ENCODE measurements at regions not wholly inside any gene's neighbourhood (a gene's known extent, or its start where the extent isn't known, plus 50 kb on each side); places are given as distances from the start of the nearest gene placed in this dataset.

DNA sequence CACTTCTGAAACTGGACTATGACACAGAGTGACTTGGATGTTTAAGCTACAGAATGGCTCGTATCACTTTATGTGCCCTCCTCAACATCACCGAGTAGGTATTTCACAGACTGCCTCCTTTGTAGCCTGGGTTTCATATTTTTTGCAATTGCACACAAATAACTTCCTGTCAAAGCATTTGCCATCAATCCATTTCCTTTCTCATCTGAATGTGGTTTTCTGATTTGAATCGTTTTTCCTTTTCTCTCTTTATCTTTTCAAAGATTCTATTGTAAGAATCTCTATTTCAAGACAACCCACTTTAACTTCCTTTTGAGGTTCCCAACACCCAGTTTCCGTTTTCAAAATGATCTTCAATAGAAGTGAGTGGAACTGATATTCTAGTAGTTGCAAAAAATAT is 563.8 kb upstream of the ARRDC3 start:
- no peaks in the 10 kb centered on the region for H3K9me2 ChIP-seq (replicated peaks; ENCODE audit: low read depth, low read length)
- H2AFZ ChIP-seq (ENCODE audit: low read length): no peak overlapping the region
- H3K9me3 ChIP-seq (ENCODE audit: insufficient read depth, low read depth, low read length): no peaks in the 10 kb centered on the region
- H3K4me3 ChIP-seq (ENCODE audit: low read length, poor library complexity, severe bottlenecking): no peak overlapping the region
- no peaks in the 10 kb centered on the region for H3F3A ChIP-seq (ENCODE audit: low read depth)
- H3K4me1 ChIP-seq (ENCODE audit: insufficient read depth, low read length, poor library complexity, severe bottlenecking): no peaks in the 10 kb centered on the region
- no peak overlapping the region for H3K9ac ChIP-seq (ENCODE audit: low read depth, low read length, poor library complexity, severe bottlenecking)
- no peaks in the 10 kb centered on the region for H3K79me2 ChIP-seq (ENCODE audit: insufficient read depth, low read length)
- H3K27me3 ChIP-seq (ENCODE audit: insufficient read depth, low read length, poor library complexity, severe bottlenecking): no peaks in the 10 kb centered on the region
- H3K36me3 ChIP-seq (ENCODE audit: insufficient read depth, low read length): no peaks in the 10 kb centered on the region
- no peaks in the 10 kb centered on the region for H4K20me1 ChIP-seq (ENCODE audit: insufficient read depth, low read length, poor library complexity, severe bottlenecking)
- H3K4me2 ChIP-seq (ENCODE audit: low read depth, low read length, poor library complexity, severe bottlenecking): no peak overlapping the region
- no peak for TF ChIP-seq EZH2phosphoT487 (IDR thresholded peaks at IDR 0.05; ENCODE audit: borderline replicate concordance)
- TF ChIP-seq, protein P1, sequence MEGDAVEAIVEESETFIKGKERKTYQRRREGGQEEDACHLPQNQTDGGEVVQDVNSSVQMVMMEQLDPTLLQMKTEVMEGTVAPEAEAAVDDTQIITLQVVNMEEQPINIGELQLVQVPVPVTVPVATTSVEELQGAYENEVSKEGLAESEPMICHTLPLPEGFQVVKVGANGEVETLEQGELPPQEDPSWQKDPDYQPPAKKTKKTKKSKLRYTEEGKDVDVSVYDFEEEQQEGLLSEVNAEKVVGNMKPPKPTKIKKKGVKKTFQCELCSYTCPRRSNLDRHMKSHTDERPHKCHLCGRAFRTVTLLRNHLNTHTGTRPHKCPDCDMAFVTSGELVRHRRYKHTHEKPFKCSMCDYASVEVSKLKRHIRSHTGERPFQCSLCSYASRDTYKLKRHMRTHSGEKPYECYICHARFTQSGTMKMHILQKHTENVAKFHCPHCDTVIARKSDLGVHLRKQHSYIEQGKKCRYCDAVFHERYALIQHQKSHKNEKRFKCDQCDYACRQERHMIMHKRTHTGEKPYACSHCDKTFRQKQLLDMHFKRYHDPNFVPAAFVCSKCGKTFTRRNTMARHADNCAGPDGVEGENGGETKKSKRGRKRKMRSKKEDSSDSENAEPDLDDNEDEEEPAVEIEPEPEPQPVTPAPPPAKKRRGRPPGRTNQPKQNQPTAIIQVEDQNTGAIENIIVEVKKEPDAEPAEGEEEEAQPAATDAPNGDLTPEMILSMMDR (conservative IDR thresholded peaks at IDR 0.05; ENCODE audit: low read length): no peak

DNA sequence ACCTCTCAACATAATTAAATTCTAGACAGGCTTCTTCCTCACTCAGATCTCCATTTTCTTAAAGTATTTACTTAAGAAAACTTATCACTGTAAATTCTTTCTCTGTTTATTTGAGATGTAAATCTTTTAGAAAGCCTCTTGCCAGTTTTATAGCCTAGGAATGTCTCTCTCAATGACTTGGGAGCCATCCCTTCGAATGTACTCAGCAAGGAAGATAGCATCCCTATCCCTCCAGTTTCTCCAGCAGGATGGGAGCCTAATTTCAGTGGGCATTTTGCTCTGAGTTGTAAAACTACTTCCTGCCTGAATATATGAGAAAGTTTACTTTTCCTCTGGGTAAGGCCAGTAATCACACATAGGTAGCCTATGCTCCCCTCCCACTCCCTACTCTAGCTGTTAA is 558.5 kb upstream of the ARRDC3 start:
- Histone ChIP-seq H3K9me3 (ENCODE audit: insufficient read depth, low read depth, low read length) (no peaks in the 10 kb centered on the region), H3F3A (ENCODE audit: low read depth) (no peaks in the 10 kb centered on the region), H2AFZ (ENCODE audit: low read length) (no peak overlapping the region), H3K4me3 (ENCODE audit: low read length, poor library complexity, severe bottlenecking) (no peak overlapping the region), H3K4me2 (ENCODE audit: low read depth, low read length, poor library complexity, severe bottlenecking) (no peak overlapping the region), H3K9ac (ENCODE audit: low read depth, low read length, poor library complexity, severe bottlenecking) (no peak overlapping the region), H4K20me1 (ENCODE audit: insufficient read depth, low read length, poor library complexity, severe bottlenecking) (no peaks in the 10 kb centered on the region), H3K79me2 (ENCODE audit: insufficient read depth, low read length) (no peaks in the 10 kb centered on the region), H3K9me2 (replicated peaks; ENCODE audit: low read depth, low read length) (no peaks in the 10 kb centered on the region), H3K4me1 (ENCODE audit: insufficient read depth, low read length, poor library complexity, severe bottlenecking) (no peaks in the 10 kb centered on the region), H3K36me3 (ENCODE audit: insufficient read depth, low read length) (no peaks in the 10 kb centered on the region), H3K27me3 (ENCODE audit: insufficient read depth, low read length, poor library complexity, severe bottlenecking) (no peaks in the 10 kb centered on the region)
- no peak for TF ChIP-seq EZH2phosphoT487 (IDR thresholded peaks at IDR 0.05; ENCODE audit: borderline replicate concordance)
- TF ChIP-seq, protein P1 (conservative IDR thresholded peaks at IDR 0.05; ENCODE audit: low read length): no peak

GRCh38 chr5:91938441-91938840 is 555.3 kb upstream of the ARRDC3 start:
- TF ChIP-seq, protein P1 (conservative IDR thresholded peaks at IDR 0.05; ENCODE audit: low read length): no peak
- no peak for TF ChIP-seq EZH2phosphoT487 (IDR thresholded peaks at IDR 0.05; ENCODE audit: borderline replicate concordance)
- no peaks in the 10 kb centered on the region for H3K27me3 ChIP-seq (ENCODE audit: insufficient read depth, low read length, poor library complexity, severe bottlenecking)
- no peaks in the 10 kb centered on the region for H3K4me1 ChIP-seq (ENCODE audit: insufficient read depth, low read length, poor library complexity, severe bottlenecking)
- H3K9me2 ChIP-seq (replicated peaks; ENCODE audit: low read depth, low read length): no peaks in the 10 kb centered on the region
- no peaks in the 10 kb centered on the region for H3F3A ChIP-seq (ENCODE audit: low read depth)
- no peak overlapping the region for H3K9ac ChIP-seq (ENCODE audit: low read depth, low read length, poor library complexity, severe bottlenecking)
- H3K36me3 ChIP-seq (ENCODE audit: insufficient read depth, low read length): no peaks in the 10 kb centered on the region
- H3K9me3 ChIP-seq (ENCODE audit: insufficient read depth, low read depth, low read length): no peaks in the 10 kb centered on the region
- H2AFZ ChIP-seq (ENCODE audit: low read length): no peak overlapping the region
- no peak overlapping the region for H3K4me3 ChIP-seq (ENCODE audit: low read length, poor library complexity, severe bottlenecking)
- no peak overlapping the region for H3K4me2 ChIP-seq (ENCODE audit: low read depth, low read length, poor library complexity, severe bottlenecking)
- H3K79me2 ChIP-seq (ENCODE audit: insufficient read depth, low read length): no peaks in the 10 kb centered on the region
- no peaks in the 10 kb centered on the region for H4K20me1 ChIP-seq (ENCODE audit: insufficient read depth, low read length, poor library complexity, severe bottlenecking)

Measured in Loucy (cell line).